ENCODE measurements at regions not wholly inside any gene's neighbourhood (a gene's known extent, or its start where the extent isn't known, plus 50 kb on each side); places are given as distances from the start of the nearest gene placed in this dataset.

DNA sequence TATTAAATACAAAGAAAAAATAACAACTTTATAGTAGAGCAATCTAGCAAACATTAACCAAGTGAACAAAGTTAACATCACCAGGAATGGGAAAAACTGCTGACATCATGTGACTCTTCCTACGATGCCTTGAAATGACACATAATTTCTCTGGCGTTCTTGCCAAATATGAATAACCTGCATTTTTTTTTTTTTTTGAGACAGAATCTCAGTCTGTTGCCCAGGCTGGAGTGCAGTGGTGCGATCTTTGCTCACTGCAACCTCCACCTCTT is 126.5 kb upstream of the VKORC1L1 start:
- Histone ChIP-seq H3K27me3 (ENCODE audit: low read length) (no peaks in the 10 kb centered on the region), H3K79me2 (ENCODE audit: low read length) (peaks cover 22% of the 10 kb centered on the region), H3K4me1 (ENCODE audit: insufficient read depth, low read length) (peaks cover 5% of the 10 kb centered on the region; the same call in 1 of the 2 replicates), H4K20me1 (ENCODE audit: low read length) (no peaks in the 10 kb centered on the region), H3K9ac (ENCODE audit: low read length) (no peak overlapping the region), H3K27ac (ENCODE audit: low read length) (no peak overlapping the region), H3F3A (ENCODE audit: low read length, unreplicated experiment) (no peaks in the 10 kb centered on the region), H3K4me3 (ENCODE audit: low read length) (no peak overlapping the region), H3K36me3 (ENCODE audit: low read depth, low read length) (no peaks in the 10 kb centered on the region), H3K4me2 (ENCODE audit: low read length) (no peak overlapping the region), H3K9me3 (ENCODE audit: low read length) (no peaks in the 10 kb centered on the region), H3K9me2 (replicated peaks; ENCODE audit: low read length) (no peaks in the 10 kb centered on the region), H2AFZ (ENCODE audit: low read length) (no peak overlapping the region)
- DNase-seq (peak; percentile 6), ATAC-seq (no peak)
- BruUV-seq (replicated peaks): no TSS peak
- TF ChIP-seq, protein P1, sequence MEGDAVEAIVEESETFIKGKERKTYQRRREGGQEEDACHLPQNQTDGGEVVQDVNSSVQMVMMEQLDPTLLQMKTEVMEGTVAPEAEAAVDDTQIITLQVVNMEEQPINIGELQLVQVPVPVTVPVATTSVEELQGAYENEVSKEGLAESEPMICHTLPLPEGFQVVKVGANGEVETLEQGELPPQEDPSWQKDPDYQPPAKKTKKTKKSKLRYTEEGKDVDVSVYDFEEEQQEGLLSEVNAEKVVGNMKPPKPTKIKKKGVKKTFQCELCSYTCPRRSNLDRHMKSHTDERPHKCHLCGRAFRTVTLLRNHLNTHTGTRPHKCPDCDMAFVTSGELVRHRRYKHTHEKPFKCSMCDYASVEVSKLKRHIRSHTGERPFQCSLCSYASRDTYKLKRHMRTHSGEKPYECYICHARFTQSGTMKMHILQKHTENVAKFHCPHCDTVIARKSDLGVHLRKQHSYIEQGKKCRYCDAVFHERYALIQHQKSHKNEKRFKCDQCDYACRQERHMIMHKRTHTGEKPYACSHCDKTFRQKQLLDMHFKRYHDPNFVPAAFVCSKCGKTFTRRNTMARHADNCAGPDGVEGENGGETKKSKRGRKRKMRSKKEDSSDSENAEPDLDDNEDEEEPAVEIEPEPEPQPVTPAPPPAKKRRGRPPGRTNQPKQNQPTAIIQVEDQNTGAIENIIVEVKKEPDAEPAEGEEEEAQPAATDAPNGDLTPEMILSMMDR (conservative IDR thresholded peaks at IDR 0.05; ENCODE audit: low read depth, low read length): no peak
- TF ChIP-seq EZH2phosphoT487 (IDR thresholded peaks at IDR 0.05; ENCODE audit: borderline replicate concordance, low read length) (no peak), EZH2 (IDR thresholded peaks at IDR 0.05; ENCODE audit: low read length, unreplicated experiment) (no peak)
- CTCF ChIA-PET: no interaction called here
- POLR2A ChIA-PET (ENCODE audit: unreplicated experiment): interaction anchor here (0.6 kb wide), 1 partner anchor 1122 kb away, joined by 13 read pairs; no protein-coding TSS in a partner anchor
- intact Hi-C loops (cut with micrococcal nuclease): no loop called here

GRCh38 chr7:65749039-65749438 is 123.8 kb upstream of the VKORC1L1 start:
- CTCF ChIA-PET: no interaction called here
- H3K4me2 ChIP-seq (ENCODE audit: low read length): 0 out of 2 replicates have a peak overlapping the region, but pooled peaks have one; percentile 90

GRCh38 chr7:65749518-65749917 is 123.4 kb upstream of the VKORC1L1 start:
- peaks cover 8% of the 10 kb centered on the region; the same call in 1 of the 2 replicates for H3K4me1 ChIP-seq (ENCODE audit: insufficient read depth, low read length)
- peak overlapping the region; percentile 90 for H3K4me2 ChIP-seq (ENCODE audit: low read length)
- POLR2A ChIA-PET (ENCODE audit: unreplicated experiment): no interaction called here
- H3F3A ChIP-seq (ENCODE audit: low read length, unreplicated experiment): no peaks in the 10 kb centered on the region
- intact Hi-C loops (cut with micrococcal nuclease): no loop called here
- TF ChIP-seq, protein P1 (conservative IDR thresholded peaks at IDR 0.05; ENCODE audit: low read depth, low read length): peak; percentile 16; the same call in 1 of the 2 replicates
- TF ChIP-seq EZH2 (IDR thresholded peaks at IDR 0.05; ENCODE audit: low read length, unreplicated experiment): no peak
- H3K4me3 ChIP-seq (ENCODE audit: low read length): peak overlapping the region; percentile 90; the same call in 1 of the 2 replicates
- no peak for DNase-seq
- CTCF ChIA-PET: no interaction called here
- peaks cover 51% of the 10 kb centered on the region for H3K79me2 ChIP-seq (ENCODE audit: low read length)
- H4K20me1 ChIP-seq (ENCODE audit: low read length): no peaks in the 10 kb centered on the region
- H3K36me3 ChIP-seq (ENCODE audit: low read depth, low read length): no peaks in the 10 kb centered on the region; the same call in 1 of the 2 replicates
- no peak overlapping the region for H3K9ac ChIP-seq (ENCODE audit: low read length)
- H2AFZ ChIP-seq (ENCODE audit: low read length): no peak overlapping the region
- H3K9me3 ChIP-seq (ENCODE audit: low read length): no peaks in the 10 kb centered on the region
- BruUV-seq (replicated peaks): no TSS peak
- no peak for ATAC-seq
- no peaks in the 10 kb centered on the region for H3K9me2 ChIP-seq (replicated peaks; ENCODE audit: low read length)
- no peak overlapping the region for H3K27ac ChIP-seq (ENCODE audit: low read length)
- no peaks in the 10 kb centered on the region for H3K27me3 ChIP-seq (ENCODE audit: low read length)

More at GRCh38 chr7:65749039-65749438, 123.8 kb upstream of the VKORC1L1 start:
- no peaks in the 10 kb centered on the region; the same call in 1 of the 2 replicates for H3K36me3 ChIP-seq (ENCODE audit: low read depth, low read length)
- TF ChIP-seq, protein P1 (conservative IDR thresholded peaks at IDR 0.05; ENCODE audit: low read depth, low read length): no peak
- TF ChIP-seq EZH2 (IDR thresholded peaks at IDR 0.05; ENCODE audit: low read length, unreplicated experiment): no peak
- no peak for TF ChIP-seq EZH2phosphoT487 (IDR thresholded peaks at IDR 0.05; ENCODE audit: borderline replicate concordance, low read length)
- no peaks in the 10 kb centered on the region for H3K27me3 ChIP-seq (ENCODE audit: low read length)
- POLR2A ChIA-PET (ENCODE audit: unreplicated experiment): no interaction called here
- no peak overlapping the region for H2AFZ ChIP-seq (ENCODE audit: low read length)
- BruUV-seq (replicated peaks): no TSS peak
- H3K9ac ChIP-seq (ENCODE audit: low read length): no peak overlapping the region
- H3K4me3 ChIP-seq (ENCODE audit: low read length): no peak overlapping the region
- no peaks in the 10 kb centered on the region for H4K20me1 ChIP-seq (ENCODE audit: low read length)
- ATAC-seq (no peak), DNase-seq (no peak)
- no peaks in the 10 kb centered on the region for H3K9me2 ChIP-seq (replicated peaks; ENCODE audit: low read length)
- H3K9me3 ChIP-seq (ENCODE audit: low read length): no peaks in the 10 kb centered on the region
- intact Hi-C loops (cut with micrococcal nuclease): no loop called here
- H3K27ac ChIP-seq (ENCODE audit: low read length): no peak overlapping the region
- H3K79me2 ChIP-seq (ENCODE audit: low read length): peaks cover 48% of the 10 kb centered on the region
- peaks cover 8% of the 10 kb centered on the region; the same call in 1 of the 2 replicates for H3K4me1 ChIP-seq (ENCODE audit: insufficient read depth, low read length)
- H3F3A ChIP-seq (ENCODE audit: low read length, unreplicated experiment): no peaks in the 10 kb centered on the region
